ENCODE measurements at regions not wholly inside any gene's neighbourhood (a gene's known extent, or its start where the extent isn't known, plus 50 kb on each side); places are given as distances from the start of the nearest gene placed in this dataset.

GRCh38 chr11:70716986-70717775, 318.9 kb downstream of the CTTN start:
- TF ChIP-seq FOXK2 (IDR thresholded peaks at IDR 0.05) (no peak), LEF1 (IDR thresholded peaks at IDR 0.05; ENCODE audit: borderline replicate concordance) (no peak)

Data from HEK293T (cell line).